Activated CD8-positive, alpha-beta T cell treated with anti-CD3 and anti-CD28 coated beads for 36 hours (primary cell): ENCODE measurements at regions not wholly inside any gene's neighbourhood (a gene's known extent, or its start where the extent isn't known, plus 50 kb on each side); places are given as distances from the start of the nearest gene placed in this dataset.

ENCODE experiments used
- ATAC-seq: fragments of 200-7000 bp; cut with Tn5 transposase; one replicate; pipeline ENCODE4 v1.10.0; 2021; ENCODE audit warnings: mild to moderate bottlenecking, moderate library complexity
- CTCF ChIA-PET: fragments of 350-600 bp; sonication (Branson Sonifier 250); formaldehyde crosslinking; loops from one replicate; lab custom pipeline; 2021; ENCODE audit warnings: antibody characterized with exemption; lab: Charles Lee
- POLR2A ChIA-PET: fragments of 350-600 bp; sonication (Branson Sonifier 250); formaldehyde crosslinking; loops from one replicate; lab custom pipeline; 2021; ENCODE audit warnings: antibody characterized with exemption; lab: Charles Lee
- DNase-seq: peaks from one replicate; pipeline ENCODE4 v3.0.0-alpha.2; 2020
- H3K27ac Mint-ChIP-seq: one replicate; pipeline ENCODE4 v1.8.0; 2021; ENCODE audit warnings: mild to moderate bottlenecking, mixed read lengths
- H3K27me3 Mint-ChIP-seq: one replicate; pipeline ENCODE4 v1.8.0; 2021; ENCODE audit warnings: mixed read lengths
- H3K36me3 Mint-ChIP-seq: one replicate; pipeline ENCODE4 v1.8.0; 2021; ENCODE audit warnings: low read depth, mixed read lengths
- H3K4me1 Mint-ChIP-seq: one replicate; pipeline ENCODE4 v1.8.0; 2021; ENCODE audit warnings: low read depth, mixed read lengths
- H3K4me3 Mint-ChIP-seq: one replicate; pipeline ENCODE4 v1.8.0; 2021; ENCODE audit warnings: mild to moderate bottlenecking, moderate library complexity, mixed read lengths
- H3K9me3 Mint-ChIP-seq: one replicate; pipeline ENCODE4 v1.8.0; 2021; ENCODE audit warnings: mixed read lengths
- CTCF ChIP-seq: fragments of 200-600 bp; IDR thresholded peaks from one replicate; pipeline ENCODE4 v1.8.0; 2022; ENCODE audit warnings: antibody characterized with exemption, mild to moderate bottlenecking
- intact Hi-C: fragments of 100-400 bp; cut with micrococcal nuclease; formaldehyde crosslinking; loops from one replicate; pipeline ENCODE4 v1.10.0; 2022

- Mint-ChIP-seq H3K4me1 (no peaks in the 10 kb centered on the region), H3K9me3 (no peaks in the 10 kb centered on the region), H3K27me3 (peaks cover 5% of the 10 kb centered on the region), H3K36me3 (no peaks in the 10 kb centered on the region), H3K27ac (no peak overlapping the region), H3K4me3 (no peak overlapping the region)
- CTCF ChIA-PET: no interaction called here
- no peak for DNase-seq
- TF ChIP-seq CTCF: no peak
- ATAC-seq: no peak
- POLR2A ChIA-PET: no interaction called here
- intact Hi-C loops: no loop called here
These were observed 60.8 kb upstream of the DYNAP start for GRCh38 chr18:54530285-54530684.

DNA sequence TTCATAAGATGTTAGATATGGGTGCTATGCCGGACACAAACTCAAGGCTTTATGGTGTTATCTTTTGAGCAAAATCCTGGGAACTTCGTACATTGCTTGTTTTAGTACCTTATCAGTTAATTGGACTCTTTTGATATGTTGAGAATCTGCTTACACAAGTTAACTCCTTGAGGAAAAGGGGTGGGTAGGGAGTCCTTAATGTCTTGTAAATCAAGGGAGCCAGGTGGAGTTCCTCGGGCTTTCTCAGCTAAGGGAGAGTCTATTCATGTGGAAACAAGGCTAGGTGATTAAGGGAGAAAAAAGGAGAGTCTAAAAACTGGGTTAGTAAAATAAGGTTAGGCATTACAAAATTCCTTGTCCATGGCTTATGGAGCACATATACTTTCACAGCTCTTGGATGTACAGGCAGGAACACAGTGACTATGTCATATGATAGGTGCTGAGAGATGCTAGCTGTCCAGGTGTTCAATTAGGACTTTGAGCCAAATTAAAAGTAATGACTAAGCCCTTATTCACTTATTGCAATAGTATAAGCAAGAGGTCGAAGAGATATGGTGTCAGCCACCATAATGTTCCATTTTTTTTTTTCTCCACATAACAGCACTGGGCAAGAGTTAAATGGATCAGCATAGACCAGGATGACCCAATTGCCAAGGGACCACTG, 59.5 kb upstream of the DYNAP start:
- H3K4me3 Mint-ChIP-seq: no peak overlapping the region
- CTCF ChIA-PET: no interaction called here
- TF ChIP-seq CTCF: no peak
- no peak for DNase-seq
- no peak overlapping the region for H3K27ac Mint-ChIP-seq
- ATAC-seq: no peak
- H3K27me3 Mint-ChIP-seq: peaks cover 5% of the 10 kb centered on the region
- intact Hi-C loops: no loop called here
- no peaks in the 10 kb centered on the region for H3K4me1 Mint-ChIP-seq
- POLR2A ChIA-PET: no interaction called here
- no peaks in the 10 kb centered on the region for H3K36me3 Mint-ChIP-seq
- H3K9me3 Mint-ChIP-seq: no peaks in the 10 kb centered on the region

- DNase-seq: no peak
- CTCF ChIA-PET: no interaction called here
- Mint-ChIP-seq H3K4me1 (no peaks in the 10 kb centered on the region), H3K36me3 (no peaks in the 10 kb centered on the region), H3K9me3 (no peaks in the 10 kb centered on the region), H3K4me3 (no peak overlapping the region), H3K27me3 (peaks cover 5% of the 10 kb centered on the region), H3K27ac (no peak overlapping the region)
- TF ChIP-seq CTCF: no peak
- POLR2A ChIA-PET: no interaction called here
- ATAC-seq: no peak
- intact Hi-C loops: no loop called here
These were observed 58.8 kb upstream of the DYNAP start for GRCh38 chr18:54532222-54532621.

GRCh38 chr18:54532962-54533361, 58.1 kb upstream of the DYNAP start:
- H3K4me3 Mint-ChIP-seq: no peak overlapping the region
- H3K36me3 Mint-ChIP-seq: no peaks in the 10 kb centered on the region
- POLR2A ChIA-PET: no interaction called here

More at GRCh38 chr18:54532962-54533361, 58.1 kb upstream of the DYNAP start:
- Mint-ChIP-seq H3K4me1 (no peaks in the 10 kb centered on the region), H3K27ac (no peak overlapping the region), H3K9me3 (no peaks in the 10 kb centered on the region), H3K27me3 (peaks cover 5% of the 10 kb centered on the region)
- no peak for TF ChIP-seq CTCF
- DNase-seq (no peak), ATAC-seq (no peak)
- intact Hi-C loops: no loop called here
- CTCF ChIA-PET: no interaction called here
